GM23248 (cell line): ENCODE measurements at regions not wholly inside any gene's neighbourhood (a gene's known extent, or its start where the extent isn't known, plus 50 kb on each side); places are given as distances from the start of the nearest gene placed in this dataset.

ENCODE experiments used
- EZH2 ChIP-seq: fragments of 200-600 bp; sonication (generic); IDR thresholded peaks from 2 replicates; pipeline ENCODE4 v1.6.1; 2018; ENCODE audit warnings: antibody characterized with exemption, mild to moderate bottlenecking; ENCODE audit not compliant: insufficient read depth, poor library complexity, severe bottlenecking
- EZH2phosphoT487 ChIP-seq: fragments of 200-600 bp; sonication (generic); IDR thresholded peaks from 2 replicates; pipeline ENCODE4 v1.6.1; 2018; ENCODE audit warnings: antibody characterized with exemption, moderate library complexity, mild to moderate bottlenecking, low read depth; ENCODE audit not compliant: insufficient read depth

DNA sequence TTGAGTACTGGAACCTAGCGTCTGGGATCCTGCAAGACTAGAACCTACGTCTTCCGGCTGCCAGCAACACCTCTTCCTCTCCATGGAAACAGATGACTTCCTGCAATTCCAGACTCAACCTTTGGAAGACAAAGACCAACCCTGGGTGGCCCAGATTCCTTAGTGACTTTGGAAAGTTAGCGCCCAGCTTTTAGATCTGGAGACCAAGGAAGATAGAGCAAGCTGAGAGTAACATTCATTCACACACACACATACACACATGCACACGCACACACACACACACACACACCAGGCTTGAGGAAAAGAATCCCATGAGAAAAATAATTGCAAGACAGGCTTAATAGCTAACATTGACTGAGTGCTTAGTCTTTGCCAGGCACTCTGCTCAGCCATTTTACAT lies 788.9 kb downstream of the UQCRFS1 start:
- no peak for TF ChIP-seq EZH2
- TF ChIP-seq EZH2phosphoT487: no peak
